GM18519 (cell line): ENCODE measurements at regions not wholly inside any gene's neighbourhood (a gene's known extent, or its start where the extent isn't known, plus 50 kb on each side); places are given as distances from the start of the nearest gene placed in this dataset.

Source experiments
- ATAC-seq: cut with Tn5 transposase; IDR thresholded peaks from one replicate; pipeline ENCODE4 v1.9.1; 2021; ENCODE audit warnings: mild to moderate bottlenecking, moderate library complexity; ENCODE audit not compliant: unreplicated experiment, low FRiP score

- no peak for ATAC-seq
These were observed 300.7 kb upstream of the PDGFD start for GRCh38 chr11:104464691-104465090.

DNA sequence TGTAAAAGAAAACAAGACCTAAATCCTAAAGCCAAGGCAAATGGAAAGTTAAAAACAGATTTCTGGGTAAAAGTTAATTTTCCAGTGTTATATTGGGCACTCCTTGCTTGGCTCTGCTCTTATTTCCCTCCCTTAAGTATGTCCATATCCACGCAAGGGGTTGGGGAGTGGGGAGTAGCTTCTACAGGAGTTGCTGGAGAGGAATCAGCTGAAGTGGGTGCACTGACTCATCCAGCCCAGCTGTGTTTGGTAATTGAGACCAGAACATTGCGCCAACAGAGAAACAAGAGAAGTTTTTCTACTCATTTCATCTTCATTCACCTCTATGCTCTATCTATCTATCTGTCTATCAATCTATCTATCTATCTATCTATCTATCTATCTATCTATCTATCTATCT lies 298.4 kb upstream of the PDGFD start:
- no peak for ATAC-seq

- ATAC-seq, result no peak
These were observed 287.4 kb upstream of the PDGFD start for GRCh38 chr11:104451197-104451893.

- no peak for ATAC-seq
These were observed 279.4 kb upstream of the PDGFD start for GRCh38 chr11:104443387-104443786.

- ATAC-seq, result no peak
These were observed 278.4 kb upstream of the PDGFD start for GRCh38 chr11:104442321-104442720.

- ATAC-seq, result no peak
These were observed 271.5 kb upstream of the PDGFD start for GRCh38 chr11:104435494-104435893.

DNA sequence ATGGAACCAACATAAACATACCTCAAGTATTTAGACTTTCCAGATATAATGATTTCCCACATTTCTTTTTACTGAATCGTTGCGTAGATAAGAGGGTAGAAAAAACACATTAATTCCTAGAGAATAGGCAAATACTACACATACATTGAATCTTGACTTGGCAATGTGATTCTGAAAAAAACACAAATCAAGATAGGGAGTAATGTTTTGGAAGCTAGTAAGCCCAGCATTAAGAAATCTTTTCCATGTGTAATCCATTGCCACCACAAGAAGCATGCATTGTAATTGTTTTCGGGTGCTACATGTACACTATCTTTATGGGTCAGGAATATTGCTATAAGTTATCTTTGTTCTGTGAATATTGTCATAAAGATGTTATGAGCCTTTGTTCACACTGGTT lies 269.8 kb upstream of the PDGFD start:
- no peak for ATAC-seq

DNA sequence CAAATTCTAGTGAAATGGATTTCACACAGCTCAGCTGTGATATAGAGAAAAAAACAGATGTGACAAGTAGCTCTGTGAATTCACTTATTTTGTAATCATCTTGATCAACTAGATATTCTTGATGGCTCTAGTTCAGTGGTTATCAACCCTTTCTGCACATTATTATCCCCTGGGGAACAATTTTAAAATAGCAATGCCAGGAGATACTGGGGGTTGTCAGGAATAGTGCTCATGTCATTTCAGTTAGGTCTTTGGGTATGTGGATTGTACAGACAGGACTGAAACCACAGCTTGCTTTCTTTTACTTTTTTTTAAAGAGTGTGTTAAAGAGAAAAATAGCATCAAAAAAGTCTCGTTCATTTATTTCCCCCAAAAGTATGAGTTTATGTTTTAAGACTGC lies 269.0 kb upstream of the PDGFD start:
- no peak for ATAC-seq

- ATAC-seq, result no peak
These were observed 268.6 kb upstream of the PDGFD start for GRCh38 chr11:104432526-104432925.

DNA sequence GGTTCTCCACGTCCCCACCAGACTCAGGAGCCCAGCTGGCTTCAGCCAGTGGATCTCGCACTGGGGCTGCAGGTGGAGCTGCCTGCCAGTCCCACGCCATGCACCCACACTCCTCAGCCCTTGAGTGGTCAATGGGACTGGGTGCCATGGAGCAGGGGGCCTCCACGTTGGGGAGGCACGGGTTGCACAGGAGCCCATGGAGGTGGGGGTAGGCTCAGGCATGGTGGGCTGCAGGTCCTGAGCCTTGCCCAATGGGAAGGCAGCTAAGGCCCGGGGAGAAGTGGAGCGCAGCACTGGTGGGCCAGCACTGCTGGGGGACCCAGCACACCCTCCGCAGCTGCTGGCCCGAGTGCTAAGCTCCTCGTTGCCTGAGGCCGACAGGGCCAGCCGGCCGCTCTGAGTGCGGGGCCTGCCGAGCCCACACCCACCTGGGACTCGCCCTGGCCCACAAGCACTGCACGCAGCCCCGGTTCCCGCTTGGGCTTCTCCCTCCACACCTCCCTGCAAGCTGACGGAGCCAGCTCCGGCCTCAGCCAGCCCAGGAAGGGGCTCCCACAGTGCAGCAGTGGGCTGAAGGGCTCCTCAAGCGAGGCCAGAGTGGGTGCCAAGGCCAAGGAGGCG lies 258.5 kb upstream of the PDGFD start:
- no peak for ATAC-seq

DNA sequence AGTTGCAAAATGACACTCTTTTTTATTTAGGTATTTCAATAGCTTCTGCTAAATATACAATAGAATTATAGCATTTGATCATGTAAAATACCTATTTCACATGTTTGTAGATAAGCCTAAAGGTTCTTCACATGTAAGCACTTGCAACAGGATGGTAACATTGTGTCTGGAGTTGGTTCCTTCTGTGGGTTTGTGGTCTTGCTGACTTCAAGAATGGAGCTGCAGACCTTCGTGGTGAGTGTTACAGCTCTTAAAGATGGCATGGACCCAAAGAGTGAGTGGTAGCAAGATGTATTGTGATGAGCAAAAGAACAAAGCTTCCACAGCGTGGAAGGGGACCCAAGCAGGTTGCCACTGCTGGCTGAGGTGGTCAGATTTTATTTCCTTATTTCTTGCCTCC lies 246.4 kb upstream of the PDGFD start:
- no peak for ATAC-seq

GRCh38 chr11:104408630-104409029 lies 244.7 kb upstream of the PDGFD start:
- no peak for ATAC-seq

- ATAC-seq, result no peak
These were observed 241.3 kb upstream of the PDGFD start for GRCh38 chr11:104405277-104405676.

DNA sequence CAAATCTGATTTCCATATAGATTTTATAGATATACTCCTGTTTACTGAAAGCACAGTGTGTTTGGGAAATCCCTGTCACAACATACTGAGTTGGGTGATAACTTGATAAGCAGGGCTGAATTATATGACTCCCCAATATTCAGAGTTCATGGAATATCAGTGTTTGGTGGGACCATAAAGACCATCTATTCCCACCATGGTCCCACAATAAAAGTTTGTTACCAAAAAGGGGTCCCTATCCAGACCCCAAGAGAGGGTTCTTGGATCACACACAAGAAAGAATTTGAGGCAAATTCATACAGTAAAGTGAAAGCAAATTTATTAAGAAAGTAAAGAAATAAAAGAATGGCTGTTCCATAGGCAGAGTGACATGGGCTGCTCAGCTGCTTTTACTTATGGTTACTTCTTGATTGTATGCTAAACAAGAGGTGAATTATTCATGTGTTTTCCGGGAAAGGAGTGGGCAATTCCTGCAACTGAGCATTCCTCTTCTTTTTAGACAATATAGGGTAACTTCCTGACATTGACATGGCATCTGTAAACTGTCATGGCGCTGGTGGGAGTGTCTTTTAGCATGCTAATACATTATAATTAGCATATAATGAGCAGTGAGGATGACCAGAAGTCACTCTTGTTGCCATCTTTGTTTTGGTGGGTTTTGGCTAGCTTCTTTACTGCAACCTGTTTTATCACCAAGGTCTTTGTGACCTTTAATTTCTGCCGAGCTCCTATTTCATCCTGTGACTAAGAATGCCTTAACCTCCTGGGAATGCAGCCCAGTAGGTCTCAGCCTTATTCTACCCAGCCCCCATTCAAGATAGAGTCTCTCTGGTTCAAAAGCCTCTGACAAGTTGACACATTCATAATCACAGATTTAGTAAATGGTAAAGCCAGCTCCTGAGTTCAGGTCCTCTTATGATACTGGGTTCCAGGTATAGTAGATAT lies 240.6 kb upstream of the PDGFD start:
- ATAC-seq, result no peak

DNA sequence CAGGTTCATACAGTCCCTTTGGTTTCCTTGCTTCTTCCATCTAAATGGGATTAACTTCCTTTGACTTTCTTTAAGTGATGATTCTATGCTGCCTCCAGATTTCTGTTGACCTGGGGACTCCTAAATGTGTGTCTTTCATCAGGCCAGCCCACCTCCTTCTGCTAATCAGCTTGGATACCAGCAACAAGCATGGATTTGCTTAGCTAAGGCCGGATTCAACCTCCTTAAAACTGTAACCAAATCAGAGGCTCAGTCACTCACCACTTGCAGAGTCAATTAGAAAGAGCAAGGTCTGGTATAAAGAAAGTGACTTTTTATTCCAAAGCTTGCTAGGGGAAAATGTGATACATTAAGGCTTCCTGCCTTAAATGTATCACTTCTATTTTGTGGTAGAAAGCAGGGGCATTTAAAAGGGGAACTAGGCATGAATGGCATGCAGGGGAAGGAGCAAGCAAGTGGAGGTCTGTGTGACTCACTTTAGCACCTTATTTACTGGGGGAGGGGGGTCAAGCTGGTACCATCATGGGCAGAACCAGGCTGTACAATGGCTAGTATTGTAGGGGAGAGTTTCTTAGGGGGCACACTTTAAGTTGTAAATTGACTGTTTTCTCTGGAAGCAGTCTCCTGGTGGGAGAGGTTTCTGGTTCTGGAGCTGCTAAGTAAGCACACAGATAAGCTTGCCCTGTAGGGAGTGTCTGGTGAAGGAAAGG lies 239.0 kb upstream of the PDGFD start:
- ATAC-seq, result no peak

DNA sequence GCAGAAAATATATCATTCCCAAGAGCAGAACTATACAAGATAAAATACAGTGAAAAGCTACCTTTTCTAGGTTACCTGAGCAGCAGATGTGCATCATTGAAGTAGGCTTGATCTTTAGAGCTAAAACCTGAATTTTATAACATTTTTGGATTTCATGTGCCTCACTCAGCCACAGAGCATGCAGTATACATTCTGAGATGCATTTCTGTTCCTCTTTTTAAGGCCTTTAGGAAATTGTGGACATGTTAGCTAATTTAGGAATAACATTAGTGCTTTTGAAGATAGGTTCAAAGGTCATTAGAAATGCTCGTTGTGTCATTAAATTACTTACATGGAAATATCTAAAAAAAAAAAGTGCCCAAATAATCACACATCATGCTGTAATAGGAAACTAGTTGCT lies 230.6 kb upstream of the PDGFD start:
- no peak for ATAC-seq

DNA sequence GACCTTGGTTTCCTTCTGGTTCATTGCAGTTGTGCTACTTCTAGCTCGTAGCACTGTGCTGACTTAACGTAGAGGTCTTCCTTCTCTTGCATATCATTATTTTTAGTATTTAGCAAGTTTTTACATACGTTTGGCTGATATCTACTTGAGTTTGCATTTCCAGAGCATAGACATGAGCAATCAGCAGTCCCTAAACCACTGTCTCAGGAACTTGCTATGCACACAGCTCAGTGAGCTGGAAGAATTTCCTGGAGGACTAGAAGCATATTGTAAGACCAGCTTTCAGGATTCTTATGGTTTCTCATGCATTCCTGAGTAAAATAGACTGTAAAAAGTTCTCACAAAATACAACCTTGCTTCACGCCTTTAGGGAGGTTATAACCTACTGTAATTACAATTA lies 226.7 kb upstream of the PDGFD start:
- ATAC-seq, result no peak

DNA sequence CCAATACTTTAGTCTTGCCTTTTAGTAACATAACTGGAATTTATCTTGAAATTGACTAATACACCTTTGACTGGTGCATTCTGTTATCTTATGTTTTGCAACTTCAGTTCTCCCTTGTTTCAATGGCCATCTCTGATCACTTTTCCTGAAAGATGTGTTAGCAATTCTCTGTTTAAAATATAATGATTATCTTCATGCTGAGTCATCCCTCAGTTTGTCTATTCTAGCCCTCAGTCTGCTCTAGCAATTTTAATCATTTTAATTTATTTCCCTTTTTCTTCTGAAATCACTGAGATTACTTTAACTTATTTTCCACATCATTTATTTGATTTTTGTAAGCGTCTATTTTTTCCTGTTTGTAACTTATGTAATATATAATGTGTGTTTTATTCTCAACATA lies 221.9 kb upstream of the PDGFD start:
- no peak for ATAC-seq

GRCh38 chr11:104380358-104380757 lies 216.4 kb upstream of the PDGFD start:
- ATAC-seq, result no peak

- ATAC-seq, result no peak
These were observed 208.2 kb upstream of the PDGFD start for GRCh38 chr11:104372111-104372510.

GRCh38 chr11:104370478-104370877 lies 206.5 kb upstream of the PDGFD start:
- peak; percentile 67 for ATAC-seq
